GM12878 (cell line): ENCODE measurements at regions not wholly inside any gene's neighbourhood (a gene's known extent, or its start where the extent isn't known, plus 50 kb on each side); places are given as distances from the start of the nearest gene placed in this dataset.

Source experiments
- ATAC-seq: fragments of 200-7000 bp; cut with Tn5 transposase; 3 replicates; pipeline ENCODE4 v1.9.1; 2020; ENCODE audit warnings: mild to moderate bottlenecking, moderate library complexity
- BruUV-seq: library from RNA; stranded (reverse); fragments of 400-500 nt; replicated peaks from 2 replicates; lab custom pipeline; 2021; lab: Mats Ljungman, UMichigan
- CTCF ChIA-PET: fragments of 300-600 bp; sonication (Branson Sonifier 250); formaldehyde crosslinking; extraction: SDS; loops from one replicate; lab custom pipeline; 2021; ENCODE audit warnings: inconsistent platforms; lab: Yijun Ruan, JAX
- POLR2A ChIA-PET: fragments of 350-600 bp; formaldehyde crosslinking; extraction: SDS; loops from one replicate; lab custom pipeline; 2021; ENCODE audit warnings: inconsistent platforms; lab: Charles Lee
- RAD21 ChIA-PET: fragments of 300-600 bp; sonication (Branson Sonifier 250); formaldehyde crosslinking; loops from one replicate; lab custom pipeline; 2023; ENCODE audit warnings: antibody characterized with exemption; ENCODE audit not compliant: unreplicated experiment; lab: Charles Lee
- SMC1A ChIA-PET: fragments of 300-600 bp; sonication (Branson Sonifier 250); formaldehyde crosslinking; loops from one replicate; lab custom pipeline; 2023; ENCODE audit not compliant: unreplicated experiment, uncharacterized antibody; lab: Charles Lee
- DNase-seq: peaks from one replicate; pipeline ENCODE4 v3.0.0-alpha.2; 2011; ENCODE audit warnings: low read depth, low spot score
- FAIRE-seq: peaks from 3 replicates; lab custom pipeline; 2011; peaks lifted over from hg19 to GRCh38; lab: Jason Lieb, UNC
- H2AFZ ChIP-seq: 2 replicates; pipeline ENCODE4 v1.6.0; 2011; ENCODE audit warnings: low read depth, low read length, control low read depth; ENCODE audit not compliant: control insufficient read depth
- H3K27ac ChIP-seq: 2 replicates; pipeline ENCODE4 v1.5.1; 2011; ENCODE audit warnings: control low read depth; ENCODE audit not compliant: control insufficient read depth, insufficient read depth
- H3K27me3 ChIP-seq, 2 experiments: replicated peaks in 1 of 2; 2 replicates each; pipeline versions ENCODE4 v1.6.0 to v1.6.1; 2011; ENCODE audit warnings: low read length in 1 of 2; ENCODE audit not compliant: control insufficient read depth in 2 of 2, insufficient read depth in 2 of 2
- H3K36me3 ChIP-seq, 2 experiments: 2 replicates each; pipeline ENCODE4 v1.5.1; 2011; ENCODE audit warnings: low read length in 1 of 2; ENCODE audit not compliant: control insufficient read depth in 2 of 2, insufficient read depth in 2 of 2
- H3K4me1 ChIP-seq: 2 replicates; pipeline ENCODE4 v1.6.1; 2011; ENCODE audit warnings: mild to moderate bottlenecking, low read length, moderate library complexity, mixed read lengths; ENCODE audit not compliant: control insufficient read depth, insufficient read depth
- H3K4me2 ChIP-seq: 2 replicates; pipeline ENCODE4 v1.6.0; 2011; ENCODE audit warnings: control low read depth; ENCODE audit not compliant: control insufficient read depth, insufficient read depth
- H3K4me3 ChIP-seq: fragments of 200-600 bp; sonication (generic); 2 replicates; pipeline ENCODE4 v1.5.1; 2016
- H3K79me2 ChIP-seq: 2 replicates; pipeline ENCODE4 v1.6.0; 2011; ENCODE audit warnings: low read length; ENCODE audit not compliant: control insufficient read depth, insufficient read depth
- H3K9ac ChIP-seq: 2 replicates; pipeline ENCODE4 v1.8.0; 2011; ENCODE audit warnings: low read length, control low read depth, mixed read lengths; ENCODE audit not compliant: control insufficient read depth, insufficient read depth
- H3K9me3 ChIP-seq: replicated peaks from 3 replicates; pipeline ENCODE4 v1.5.1; 2011; ENCODE audit warnings: mild to moderate bottlenecking, low read length; ENCODE audit not compliant: control insufficient read depth, insufficient read depth
- H4K20me1 ChIP-seq: 2 replicates; pipeline ENCODE4 v1.6.0; 2011; ENCODE audit not compliant: control insufficient read depth, insufficient read depth
- BACH1 ChIP-seq: fragments of 450-650 bp; IDR thresholded peaks from 2 replicates; pipeline ENCODE4 v1.6.1; 2017; ENCODE audit warnings: mild to moderate bottlenecking, borderline replicate concordance
- CBX3 ChIP-seq: fragments of 200-600 bp; sonication (generic); IDR thresholded peaks from 2 replicates; pipeline ENCODE4 v1.6.1; 2016; ENCODE audit warnings: low read depth, borderline replicate concordance
- CHD1 ChIP-seq: IDR thresholded peaks from 2 replicates; pipeline ENCODE4 v1.6.1; 2012; ENCODE audit warnings: low read depth, low read length, improper control_type of control experiment
- CREB1 ChIP-seq: IDR thresholded peaks from 2 replicates; pipeline ENCODE4 v1.6.1; 2012; ENCODE audit warnings: low read depth, mild to moderate bottlenecking, inconsistent platforms
- GATAD2B ChIP-seq: fragments of 450-650 bp; conservative IDR thresholded peaks from 2 replicates; pipeline ENCODE4 v1.6.1; 2017; ENCODE audit warnings: low read depth, mild to moderate bottlenecking, moderate library complexity
- HDAC6 ChIP-seq: fragments of 200-600 bp; sonication (generic); IDR thresholded peaks from one replicate; pipeline ENCODE4 v1.8.0; 2017; ENCODE audit warnings: antibody characterized with exemption; ENCODE audit not compliant: unreplicated experiment
- HDGF ChIP-seq: fragments of 450-650 bp; IDR thresholded peaks from 2 replicates; pipeline ENCODE4 v1.6.1; 2016; ENCODE audit warnings: antibody characterized with exemption
- IRF5 ChIP-seq: fragments of 450-650 bp; IDR thresholded peaks from 2 replicates; pipeline ENCODE4 v1.6.1; 2017; ENCODE audit warnings: borderline replicate concordance
- MXI1 ChIP-seq: fragments of 150-350 bp; IDR thresholded peaks from 2 replicates; pipeline ENCODE4 v1.6.1; 2011; ENCODE audit warnings: low read depth, mild to moderate bottlenecking, inconsistent platforms, low read length, improper control_type of control experiment
- PRDM15 ChIP-seq: fragments of 450-650 bp; formaldehyde crosslinking; IDR thresholded peaks from 2 replicates; pipeline ENCODE4 v1.4.0; 2020; ENCODE audit warnings: mild to moderate bottlenecking, moderate library complexity
- RCOR1 ChIP-seq: conservative IDR thresholded peaks from 2 replicates; pipeline ENCODE4 v1.6.1; 2012; ENCODE audit warnings: low read depth, low read length, improper control_type of control experiment
- SIN3A ChIP-seq: IDR thresholded peaks from 2 replicates; pipeline ENCODE4 v1.6.1; 2012; ENCODE audit warnings: low read depth, low read length, improper control_type of control experiment
- SRF ChIP-seq, 2 experiments: IDR thresholded peaks; 2 replicates each; pipeline ENCODE4 v1.6.1; 2011; ENCODE audit warnings: low read depth in 2 of 2, low read length in 2 of 2, mild to moderate bottlenecking in 1 of 2, moderate library complexity in 1 of 2
- TAF1 ChIP-seq: IDR thresholded peaks from 2 replicates; pipeline ENCODE4 v1.6.1; 2011; ENCODE audit warnings: mild to moderate bottlenecking, low read depth, low read length, borderline replicate concordance
- TARDBP ChIP-seq: IDR thresholded peaks from 2 replicates; pipeline ENCODE4 v1.6.1; 2016; ENCODE audit warnings: borderline replicate concordance
- TCF12 ChIP-seq: IDR thresholded peaks from 2 replicates; pipeline ENCODE4 v1.6.1; 2011; ENCODE audit warnings: low read depth, mild to moderate bottlenecking, low read length
- TCF3 ChIP-seq: IDR thresholded peaks from 2 replicates; pipeline ENCODE4 v1.6.1; 2012; ENCODE audit warnings: low read depth, mild to moderate bottlenecking, low read length, borderline replicate concordance; ENCODE audit not compliant: insufficient read depth
- TCF7 ChIP-seq: IDR thresholded peaks from 2 replicates; pipeline ENCODE4 v1.6.1; 2014; ENCODE audit warnings: antibody characterized with exemption, borderline replicate concordance
- ZNF274 ChIP-seq: IDR thresholded peaks from one replicate; pipeline ENCODE4 v1.8.0; 2011; ENCODE audit not compliant: insufficient read length, insufficient read depth
- WGBS: methylation state at CpG from one replicate; pipeline ENCODE4 v1.1.6; 2016; ENCODE audit warnings: low lambda C conversion rate; ENCODE audit not compliant: insufficient replicate concordance, insufficient coverage; ENCODE audit errors: missing lambda C conversion rate; 5-methylcytosine and 5-hydroxymethylcytosine counted together
- in situ Hi-C: fragments of 300-500 bp; cut with MboI; formaldehyde crosslinking; loops from 9 replicates; pipeline ENCODE4 v1.14.3; 2018; ENCODE audit warnings: mixed read lengths
- intact Hi-C: fragments of 100-400 bp; cut with micrococcal nuclease; formaldehyde crosslinking; loops from one replicate; pipeline ENCODE4 v1.14.2; 2022; ENCODE audit not compliant: unreplicated experiment

GRCh38 chr1:116185161-116185701, 74.0 kb downstream of the MAB21L3 start (continued):
- no peak for TF ChIP-seq SRF (IDR thresholded peaks at IDR 0.05; ENCODE audit: low read depth in 2 of 2, low read length in 2 of 2)
- TF ChIP-seq BACH1, result no peak

GRCh38 chr1:116189481-116189880, 78.3 kb downstream of the MAB21L3 start:
- H3K27ac ChIP-seq, result no peak overlapping the region
- no peaks in the 10 kb centered on the region for H3K9me3 ChIP-seq
- intact Hi-C loops (no loop called here), in situ Hi-C loops (no loop called here)
- no peaks in the 10 kb centered on the region for H3K79me2 ChIP-seq
- ATAC-seq, result no peak
- ChIA-PET RAD21 (no interaction called here), POLR2A (no interaction called here), CTCF (no interaction called here), SMC1A (interaction anchor here (0.7 to 0.9 kb wide), 2 partner anchors 36 to 296 kb away, joined by 3 read pairs; no protein-coding TSS in a partner anchor)
- no peak overlapping the region for H2AFZ ChIP-seq
- DNase-seq, result no peak
- H3K27me3 ChIP-seq, result no peaks in the 10 kb centered on the region; a peak in 1 of 4 replicates
- no peak overlapping the region for H3K4me2 ChIP-seq
- WGBS, result 27% methylated on average over 3 of the region's 3 CpGs
- H3K4me3 ChIP-seq, result no peak overlapping the region
- no peaks in the 10 kb centered on the region for H3K4me1 ChIP-seq
- FAIRE-seq, result no peak
- no peak for TF ChIP-seq TARDBP
- no peak for TF ChIP-seq GATAD2B
- no peak for TF ChIP-seq CREB1
- no peak for TF ChIP-seq RCOR1
- no peak for TF ChIP-seq CBX3
- no peak for TF ChIP-seq CHD1
- no peak for TF ChIP-seq MXI1
- TF ChIP-seq IRF5, result no peak
- no peak for TF ChIP-seq HDAC6
- no peak for TF ChIP-seq TAF1
- no peak for TF ChIP-seq HDGF
- TF ChIP-seq TCF3, result no peak
- TF ChIP-seq ZNF274, result no peak
- no peak for TF ChIP-seq PRDM15
- TF ChIP-seq SIN3A, result no peak
- no peak for TF ChIP-seq TCF7
- no peak for TF ChIP-seq TCF12
- H3K9ac ChIP-seq, result no peak overlapping the region
- no peaks in the 10 kb centered on the region for H4K20me1 ChIP-seq
- H3K36me3 ChIP-seq, result no peaks in the 10 kb centered on the region
- BruUV-seq, result no TSS peak
